NCI-H2196 treated with DMSO at 0.1 percent for 48 hours (cell line): ENCODE measurements at regions not wholly inside any gene's neighbourhood (a gene's known extent, or its start where the extent isn't known, plus 50 kb on each side); places are given as distances from the start of the nearest gene placed in this dataset.
"Not testable (repeated sequence)": the region's sequence is repeated elsewhere in the genome, so short reads cannot be mapped to it uniquely, and the experiment has no call there.

Experiments
- DNase-seq: peaks from one replicate; lab custom pipeline; 2025; ENCODE audit not compliant: unreplicated experiment; lab: John Stamatoyannopoulos, UW

DNA sequence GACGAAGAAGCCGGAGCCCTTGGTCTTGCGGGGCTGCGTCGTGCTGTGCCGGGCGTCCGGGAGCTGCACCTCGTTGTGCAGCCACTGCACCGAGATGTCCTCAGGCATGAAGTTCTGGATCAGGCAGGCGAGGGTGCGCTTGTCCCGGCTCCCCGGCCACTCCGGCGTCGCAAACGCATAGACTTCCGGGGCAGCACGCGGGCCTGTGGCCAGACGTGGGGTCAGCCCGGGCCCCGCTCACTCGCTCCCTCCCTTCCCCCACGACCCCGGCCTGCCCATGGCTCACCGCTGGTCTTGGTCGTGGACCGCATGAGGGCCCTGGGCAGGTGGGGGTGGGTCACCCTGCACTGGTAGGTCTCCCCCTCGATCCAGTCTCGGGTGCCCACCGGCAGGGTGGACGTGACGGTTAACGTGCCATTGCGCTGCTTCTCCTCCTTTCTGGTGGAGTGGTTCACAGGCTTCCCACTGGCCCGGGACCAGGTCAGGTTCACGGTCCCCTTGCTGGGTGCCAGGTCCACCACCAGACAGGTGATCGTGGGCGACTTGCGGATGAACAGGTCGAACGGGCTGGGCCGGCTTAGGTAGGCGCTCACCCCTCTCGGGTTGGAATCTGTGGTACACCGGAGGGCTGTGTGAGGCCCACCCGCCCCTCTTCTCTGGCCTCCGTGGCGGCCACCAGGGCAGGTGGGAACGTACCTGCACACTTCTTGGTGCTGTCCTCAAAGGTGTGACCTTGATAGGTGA is 74.0 kb downstream of the TMEM121 start:
- DNase-seq: not testable (repeated sequence)

DNA sequence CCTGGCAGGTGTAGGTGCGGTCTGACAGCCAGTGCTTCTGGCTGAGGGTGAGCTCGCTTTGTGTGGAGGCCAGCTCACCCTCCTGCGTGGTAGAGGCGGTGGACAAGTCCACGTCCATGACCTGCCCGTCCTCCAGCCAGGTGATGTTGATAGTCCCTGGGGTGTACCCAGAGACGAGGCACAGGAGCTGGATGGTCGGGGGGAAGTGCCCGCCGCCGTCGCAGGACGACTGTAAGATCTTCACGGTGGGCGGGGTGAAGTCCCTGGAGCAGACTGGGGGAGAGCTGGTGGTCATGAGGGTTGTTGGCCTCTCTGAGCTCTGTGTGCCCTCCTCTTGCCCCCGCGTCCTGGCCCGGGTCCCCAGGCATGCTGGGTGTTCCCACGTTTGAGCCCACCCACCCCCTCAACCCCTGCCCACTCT is 74.6 kb downstream of the TMEM121 start:
- DNase-seq: no peak

DNA sequence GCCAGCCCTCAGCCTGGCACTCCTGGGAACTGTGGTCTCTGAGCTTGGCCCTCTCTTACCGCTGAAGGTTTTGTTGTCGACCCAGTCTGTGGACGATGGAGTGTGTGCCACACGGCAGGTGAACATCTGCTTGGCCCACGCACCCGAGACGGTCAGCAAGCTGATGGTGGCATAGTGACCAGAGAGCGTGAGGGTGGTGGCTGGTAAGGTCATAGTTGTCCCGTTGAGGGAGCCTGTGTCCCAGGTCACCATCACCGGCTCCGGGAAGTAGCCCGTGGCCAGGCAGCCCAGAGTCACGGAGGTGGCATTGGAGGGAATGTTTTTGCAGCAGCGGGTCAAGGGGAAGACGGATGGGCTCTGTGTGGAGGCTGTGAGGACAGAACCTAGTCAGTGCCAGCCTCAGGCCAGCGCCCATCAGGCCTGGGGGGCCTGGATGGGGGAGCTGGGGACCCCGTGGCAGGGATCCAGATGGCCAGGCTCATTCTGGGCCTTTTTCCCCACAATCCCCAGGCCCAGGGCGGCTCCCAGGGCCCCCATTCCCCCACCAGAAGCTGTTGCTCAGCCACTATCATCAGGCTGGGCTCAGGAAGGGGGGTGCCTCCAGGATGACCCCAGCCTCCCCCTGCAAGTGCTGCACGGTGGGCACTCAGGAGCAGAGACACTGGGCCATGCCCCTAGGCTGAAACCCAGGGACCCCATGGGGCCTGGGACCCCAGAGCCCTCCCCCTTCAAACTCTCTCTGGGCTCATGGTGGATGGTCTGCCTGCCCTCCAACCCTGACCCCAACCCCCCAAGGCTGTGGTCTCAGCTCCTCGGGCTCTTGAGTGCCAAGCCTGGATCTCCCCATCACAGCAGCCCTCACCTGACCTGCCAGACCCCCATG is 75.2 kb downstream of the TMEM121 start:
- DNase-seq: no peak

DNA sequence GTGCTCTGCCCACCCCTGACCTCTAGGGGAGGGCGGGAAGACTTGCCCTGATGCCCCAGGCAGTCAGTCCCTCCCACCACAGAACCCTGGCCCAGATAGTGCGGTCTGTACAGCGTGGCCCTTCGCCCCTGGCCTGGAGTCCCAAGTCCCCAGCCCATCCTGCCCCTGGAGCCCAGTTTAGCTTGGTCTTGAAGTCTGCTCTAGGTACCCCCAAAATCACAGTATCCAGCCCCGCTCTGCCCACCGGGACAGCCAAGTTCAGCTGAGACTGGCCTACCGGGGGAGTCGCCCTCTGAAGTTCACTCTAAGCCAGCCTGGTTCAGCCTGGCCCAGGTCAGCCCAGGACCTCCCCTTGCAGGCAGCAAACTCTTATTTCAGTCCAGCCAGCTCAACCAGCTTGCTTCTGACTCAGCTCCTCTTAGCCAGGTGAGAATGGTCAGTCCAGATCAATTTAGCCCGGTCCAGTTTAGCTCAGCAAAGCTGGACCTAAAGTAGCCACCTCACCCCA is 75.9 kb downstream of the TMEM121 start:
- DNase-seq: no peak

DNA sequence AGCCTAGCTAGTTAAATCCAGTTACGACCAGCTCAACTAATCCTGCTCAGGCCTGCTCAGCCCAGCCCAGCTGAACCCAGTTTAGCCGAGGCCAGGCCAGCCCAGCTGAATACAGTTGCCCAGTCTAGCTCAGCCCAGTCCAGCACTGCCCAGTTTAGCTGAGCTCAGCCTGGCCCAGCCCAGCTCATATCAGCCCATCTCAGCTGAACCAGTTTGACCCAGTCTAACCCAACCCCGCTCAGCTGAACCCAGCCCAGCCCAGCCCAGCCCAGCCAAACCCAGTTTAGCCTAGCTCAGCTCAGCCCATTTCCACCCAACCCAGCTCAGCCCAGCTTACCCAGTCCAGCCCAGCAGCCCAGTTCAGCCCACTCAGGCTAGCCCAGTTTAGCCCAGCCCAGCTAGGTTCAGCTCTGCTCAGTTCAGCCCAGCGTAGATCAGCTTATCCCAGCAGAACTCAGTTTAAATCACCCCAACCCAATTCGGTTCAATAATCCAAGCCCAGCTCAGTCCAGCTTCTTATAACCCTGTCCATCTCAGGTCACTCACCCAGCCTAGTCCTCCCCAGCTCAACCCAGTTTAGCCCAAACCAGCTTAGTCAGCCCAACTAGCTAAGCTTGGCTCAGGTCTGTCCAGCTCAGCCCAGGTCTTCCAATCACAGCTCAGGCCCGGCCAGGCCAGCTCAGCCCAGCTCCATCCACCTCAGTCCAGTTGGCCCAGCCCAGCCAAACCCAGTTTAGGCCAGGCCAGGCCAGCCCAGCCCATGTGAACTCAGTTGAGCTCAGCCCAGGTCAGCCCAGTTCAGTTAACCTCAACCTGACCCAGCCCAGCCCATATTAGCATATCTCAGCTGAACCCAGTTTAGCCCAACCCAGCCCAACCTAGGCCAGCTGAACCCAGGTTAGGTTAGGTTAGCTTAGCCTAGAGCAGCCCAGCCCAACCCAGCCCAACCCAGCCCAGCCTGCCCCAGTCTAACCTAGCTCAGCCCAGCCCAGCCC is 76.7 kb downstream of the TMEM121 start:
- no peak for DNase-seq

DNA sequence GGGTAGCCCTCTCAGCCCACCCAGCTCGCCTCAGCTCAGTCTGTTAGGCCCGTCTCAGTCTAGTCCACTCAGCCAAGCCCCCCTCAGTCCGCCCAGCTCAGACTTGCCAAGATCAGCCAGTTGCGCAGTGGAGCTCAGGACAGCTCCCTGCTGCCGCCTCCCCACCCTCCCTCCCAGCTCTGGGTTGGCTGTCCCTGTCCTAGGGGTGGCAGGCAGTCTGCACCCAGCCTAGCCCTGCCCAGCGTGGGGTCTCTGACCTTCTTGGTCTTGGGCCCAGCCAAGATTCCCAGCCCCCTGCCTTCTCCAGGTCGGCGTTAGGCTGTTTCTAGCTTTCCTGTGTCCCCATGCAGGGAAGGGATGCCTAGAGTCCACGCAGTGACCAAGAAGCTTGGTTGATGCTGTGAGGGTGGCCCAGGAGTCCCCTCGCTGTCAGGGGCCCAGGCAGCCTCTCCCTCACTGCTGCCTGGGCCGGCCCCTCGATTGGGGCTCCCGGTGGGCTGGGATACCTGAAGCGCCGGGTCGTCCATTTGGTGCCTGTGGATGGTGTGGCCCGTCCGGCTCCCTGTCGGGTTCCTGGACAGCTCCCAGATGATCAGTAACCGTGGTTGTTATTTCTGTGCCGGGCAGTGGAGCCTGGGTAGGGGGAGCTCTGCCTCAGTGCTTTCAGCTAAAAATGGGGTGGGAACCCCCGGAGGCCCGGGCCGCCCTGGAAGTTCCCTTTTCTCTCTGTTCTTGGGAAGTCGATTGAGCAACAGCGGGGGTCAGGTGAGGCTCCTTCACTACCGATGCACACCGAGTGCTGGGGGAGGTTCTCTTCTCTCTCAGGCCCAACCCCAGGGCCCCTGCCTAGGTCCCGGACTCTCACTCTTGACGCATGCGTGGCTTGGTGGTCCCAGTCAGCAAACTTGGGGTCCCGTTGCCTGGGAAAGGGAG is 78.4 kb downstream of the TMEM121 start:
- DNase-seq: not testable (repeated sequence)

DNA sequence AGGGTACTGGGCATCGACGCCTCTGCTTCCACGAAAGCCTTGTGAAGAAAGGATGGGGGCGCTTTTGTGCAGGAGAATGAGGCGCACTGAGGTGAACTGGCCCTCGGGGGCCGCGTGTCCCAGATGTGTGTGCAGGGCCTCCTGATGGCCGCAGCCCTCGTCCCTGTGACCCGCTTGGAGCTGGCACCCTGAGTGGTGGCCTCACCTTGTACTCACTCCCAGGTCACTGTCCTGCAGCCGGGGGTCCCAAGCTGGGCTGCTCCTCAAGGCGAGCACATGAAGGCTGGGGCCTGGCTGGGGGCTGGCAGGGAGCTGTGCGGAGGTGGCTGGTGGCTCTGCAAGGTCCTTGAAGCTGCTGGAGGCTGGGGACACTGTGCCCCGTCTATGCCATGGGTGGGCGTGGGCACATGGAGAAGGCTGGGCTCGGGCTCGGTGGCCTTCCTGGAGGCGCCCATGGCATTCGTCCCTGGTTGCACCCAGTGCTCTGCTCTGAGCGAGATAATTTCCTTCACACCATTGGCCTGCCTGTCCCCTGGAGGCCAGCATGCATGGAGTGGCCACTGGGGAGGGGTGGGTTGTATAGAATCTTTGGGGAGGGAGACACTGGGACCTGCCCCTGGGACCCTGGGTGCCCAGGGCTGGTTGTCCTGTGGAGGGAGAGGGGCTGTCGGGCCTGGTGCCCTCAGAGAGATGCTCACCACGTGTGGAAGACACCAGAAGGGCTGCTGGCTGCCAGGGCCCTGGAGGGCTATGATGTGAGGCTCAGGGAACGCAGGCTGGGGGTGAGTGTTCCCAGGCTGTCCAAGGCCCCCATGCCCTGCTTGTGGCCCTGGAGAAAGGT is 79.3 kb downstream of the TMEM121 start:
- DNase-seq: no peak

DNA sequence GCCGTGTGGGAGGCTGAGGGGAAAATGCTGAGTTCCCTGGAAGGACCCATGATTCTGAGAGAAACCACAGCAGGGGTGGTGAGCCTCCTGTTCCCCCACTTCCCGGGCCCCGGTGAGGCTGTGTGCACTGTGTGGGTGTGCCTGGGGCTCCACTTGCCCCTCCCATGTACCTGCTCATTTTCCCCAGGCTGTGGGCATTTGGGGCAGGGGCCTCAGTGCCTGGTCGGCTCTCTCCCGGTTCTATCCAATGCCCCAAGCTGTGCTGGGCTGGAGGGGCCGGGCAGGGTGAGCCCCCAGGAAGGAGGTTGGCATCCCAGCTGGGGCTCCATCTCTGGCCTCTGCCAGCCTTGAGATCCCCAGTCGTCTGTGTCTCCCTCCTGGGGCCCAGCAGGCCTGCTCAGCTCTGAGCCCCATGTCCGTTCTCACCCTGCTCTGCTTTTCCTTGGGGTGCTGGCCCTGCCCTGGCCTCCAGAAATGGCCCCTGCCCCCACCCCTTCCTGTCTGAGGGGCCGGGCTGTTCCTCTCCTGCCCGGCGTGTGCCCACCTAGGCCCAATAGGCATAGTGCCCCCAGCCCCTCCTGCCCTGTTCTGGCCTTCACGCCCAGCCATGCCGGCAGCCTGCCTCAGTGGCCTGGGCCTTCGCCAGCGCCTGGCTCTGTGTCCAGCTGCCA is 80.1 kb downstream of the TMEM121 start:
- not testable (repeated sequence) for DNase-seq

DNA sequence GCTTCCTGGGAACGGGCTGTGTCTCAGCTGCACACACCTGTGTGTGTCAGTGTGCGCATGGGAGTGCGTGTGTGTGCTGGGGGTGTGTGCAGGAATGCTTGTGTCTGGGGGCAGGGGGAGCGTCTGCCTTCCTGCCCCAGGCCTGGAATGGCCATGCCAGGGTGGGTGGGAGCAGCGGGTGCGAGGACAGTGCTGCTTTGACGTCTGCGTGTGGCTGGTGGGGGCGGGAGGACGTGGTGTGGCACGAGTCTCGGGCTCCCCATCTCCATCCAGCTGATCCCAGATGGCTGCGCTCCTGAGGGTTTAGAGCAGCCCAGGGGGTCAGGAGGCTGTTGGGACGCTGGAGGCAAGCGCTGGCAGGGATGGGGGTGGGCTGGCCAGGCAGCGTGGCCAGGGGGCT is 80.6 kb downstream of the TMEM121 start:
- not testable (repeated sequence) for DNase-seq

DNA sequence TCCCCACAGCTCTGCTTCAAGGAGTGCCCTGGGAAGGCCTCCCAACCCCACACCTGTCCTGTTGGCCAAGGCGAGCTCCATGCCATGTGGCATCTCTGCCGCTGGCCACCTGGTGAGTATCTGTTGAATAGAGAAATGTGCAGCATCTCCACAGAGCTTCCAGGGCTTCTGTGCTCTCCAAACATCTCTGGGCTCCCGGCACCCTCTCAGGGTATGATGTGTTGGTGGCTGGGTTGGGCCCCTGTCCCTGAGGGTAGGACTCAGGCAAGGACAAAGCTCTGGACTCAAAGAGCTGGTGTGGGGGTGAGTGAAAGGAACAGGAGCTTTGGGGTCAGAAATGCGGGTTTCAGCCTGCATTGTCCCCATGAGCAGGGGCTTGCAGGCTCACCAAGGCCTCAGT is 88.6 kb downstream of the TMEM121 start:
- not testable (repeated sequence) for DNase-seq

DNA sequence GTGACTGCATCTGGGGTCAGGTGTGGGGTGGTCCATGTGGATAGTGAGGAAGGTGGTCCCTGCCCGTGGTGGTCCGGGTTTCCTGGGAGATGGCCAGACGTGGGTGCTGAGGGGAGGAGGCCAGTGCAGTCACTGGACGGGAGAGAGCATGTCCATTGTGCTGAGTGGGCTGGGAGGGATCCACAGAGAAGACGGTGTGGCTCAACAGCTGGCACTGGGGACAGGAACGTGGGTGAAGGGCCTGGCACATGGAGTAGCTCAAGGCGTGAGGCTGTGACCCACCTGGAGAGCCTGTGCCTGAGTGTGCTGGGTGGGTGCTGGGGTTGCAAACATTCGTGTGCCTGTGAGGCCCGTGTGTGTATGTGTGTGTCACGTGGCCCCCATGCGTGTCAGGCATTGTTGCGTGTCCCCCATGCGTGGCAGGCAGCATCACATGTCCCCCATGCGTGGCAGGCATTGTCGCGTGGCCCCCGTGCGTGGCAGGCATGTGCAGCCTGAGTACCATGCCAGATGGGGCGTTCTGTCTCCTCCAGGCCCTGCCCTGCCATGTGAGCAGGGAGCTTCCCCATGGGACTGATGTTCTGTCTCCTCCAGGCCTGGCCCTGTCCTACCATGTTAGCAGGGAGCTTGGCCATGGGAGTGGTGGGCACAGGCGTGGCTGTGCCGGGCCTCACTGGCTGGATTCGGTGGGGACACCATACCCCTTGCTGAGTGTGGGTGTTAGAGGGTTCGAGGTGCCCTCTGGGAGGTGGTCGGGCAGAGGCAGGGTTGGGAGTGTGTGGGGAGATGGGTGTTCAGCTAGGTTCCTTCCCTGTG is 89.8 kb downstream of the TMEM121 start:
- not testable (repeated sequence) for DNase-seq

DNA sequence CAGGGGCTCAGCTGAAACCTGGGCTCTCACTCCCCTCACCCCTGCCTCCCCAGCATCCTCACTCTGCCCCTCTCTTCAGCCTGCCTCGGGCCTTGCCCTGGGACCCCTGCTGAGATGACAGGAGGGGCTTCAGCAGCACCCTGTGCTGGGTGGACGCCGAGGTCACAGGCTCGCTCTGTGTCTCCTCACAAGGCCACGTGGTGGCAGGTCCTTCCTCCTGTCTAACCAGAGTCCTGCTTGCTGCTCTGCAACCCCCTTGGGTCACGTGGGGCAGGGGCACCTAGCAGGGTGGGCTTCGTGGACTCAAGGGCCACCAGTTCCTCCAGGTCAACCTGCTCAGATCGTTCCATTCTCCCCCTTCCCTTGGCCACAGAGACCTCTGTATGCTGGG is 90.4 kb downstream of the TMEM121 start:
- no peak for DNase-seq

DNA sequence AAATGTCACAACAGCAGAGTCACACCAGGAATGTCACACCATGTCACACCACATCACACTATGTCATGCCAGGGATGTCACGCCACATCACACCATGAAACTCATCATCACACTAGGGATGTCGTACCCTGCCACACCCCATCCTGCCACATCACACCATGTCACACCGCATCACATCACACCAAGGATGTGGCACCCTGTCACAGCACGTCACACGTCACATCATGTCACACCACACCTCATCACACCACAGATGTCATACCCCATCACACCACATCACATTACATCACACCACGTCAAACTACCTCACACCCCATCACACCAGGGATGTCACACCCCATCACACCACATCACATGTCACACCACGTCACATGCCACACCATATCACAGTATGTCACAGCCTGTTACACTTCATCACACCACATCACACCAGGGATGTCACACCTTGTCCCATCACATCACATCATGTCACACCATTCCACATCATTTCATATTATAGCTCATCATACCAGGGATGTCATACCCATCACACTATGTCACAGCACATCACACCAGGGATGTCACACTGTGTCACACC is 90.9 kb downstream of the TMEM121 start:
- DNase-seq: no peak

DNA sequence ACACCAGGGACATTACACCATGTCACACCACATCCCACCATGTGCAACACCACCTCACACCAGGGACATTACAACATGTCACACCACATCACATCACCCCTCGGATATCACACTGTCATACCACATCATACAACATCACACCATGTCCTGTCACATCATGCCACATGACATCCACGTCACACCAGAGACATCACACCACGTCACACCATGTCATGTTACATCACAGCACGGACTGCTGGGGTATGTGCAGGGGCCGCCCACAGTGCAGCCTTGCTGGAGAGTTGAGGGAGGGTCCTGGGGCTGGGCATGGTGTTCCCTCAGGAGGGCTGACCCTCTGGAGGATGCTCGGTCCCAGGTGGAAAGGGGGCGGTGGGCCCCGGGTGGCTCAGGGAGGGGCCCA is 91.4 kb downstream of the TMEM121 start:
- DNase-seq: not testable (repeated sequence)

DNA sequence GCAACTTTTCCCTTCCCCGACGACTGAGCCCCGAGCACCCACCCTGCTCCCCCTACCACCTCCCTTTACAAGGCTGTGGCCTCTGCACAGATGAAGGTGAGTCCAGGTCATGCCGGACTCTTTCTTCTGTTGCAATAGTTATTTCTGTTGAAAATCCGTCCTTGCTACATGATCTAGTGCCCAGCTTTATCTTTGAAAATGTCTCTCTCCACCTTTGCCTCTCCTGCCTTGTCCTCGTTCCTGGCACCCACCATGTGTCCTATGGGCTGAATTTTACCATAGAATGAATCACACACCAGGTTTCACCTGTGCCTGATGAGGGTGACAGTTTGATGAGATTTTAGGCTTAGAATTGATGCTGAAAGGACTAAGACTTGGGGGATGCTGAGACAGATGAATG is 92.9 kb downstream of the TMEM121 start:
- not testable (repeated sequence) for DNase-seq

DNA sequence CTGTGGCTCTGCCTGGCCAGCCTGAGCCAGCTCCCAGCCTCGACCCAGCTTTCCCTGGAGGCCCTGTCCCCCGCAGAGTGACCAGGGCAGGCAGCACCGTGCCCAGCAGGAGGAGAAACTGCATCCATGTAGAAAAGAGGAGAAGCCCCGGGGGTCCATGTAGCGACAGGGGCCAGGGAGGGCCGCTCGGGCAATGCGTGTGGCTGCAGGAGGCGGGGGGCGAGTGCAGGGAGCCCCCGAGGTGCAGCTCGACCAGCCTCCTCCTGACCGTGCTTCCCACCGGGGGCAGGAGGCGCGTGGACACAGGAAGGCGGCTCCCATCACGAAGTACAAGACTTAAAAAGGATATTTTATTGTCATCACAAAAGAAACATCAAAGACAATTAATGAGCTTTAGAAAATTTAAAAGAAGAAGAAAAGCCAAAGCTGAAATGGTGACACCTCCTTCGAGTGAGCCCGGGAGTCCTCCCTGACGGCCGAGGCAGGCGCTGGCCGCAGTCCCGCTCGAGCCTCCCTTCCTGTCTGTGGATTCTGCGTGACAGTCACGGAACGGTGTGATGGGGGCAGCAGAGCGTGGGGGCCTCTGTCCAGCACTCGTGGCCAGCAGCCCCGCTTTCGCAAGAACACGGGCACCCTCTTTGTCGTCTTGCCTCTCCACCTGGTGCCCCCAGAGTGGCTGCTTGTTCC is 93.9 kb downstream of the TMEM121 start:
- not testable (repeated sequence) for DNase-seq
